CD8-positive, alpha-beta memory T cell (primary cell): ENCODE measurements at regions not wholly inside any gene's neighbourhood (a gene's known extent, or its start where the extent isn't known, plus 50 kb on each side); places are given as distances from the start of the nearest gene placed in this dataset.

ENCODE experiments used
- CTCF ChIA-PET: fragments of 350-600 bp; sonication (Branson Sonifier 250); formaldehyde crosslinking; loops from one replicate; lab custom pipeline; 2021; ENCODE audit warnings: antibody characterized with exemption; lab: Charles Lee
- POLR2A ChIA-PET: fragments of 350-600 bp; sonication (Branson Sonifier 250); formaldehyde crosslinking; loops from one replicate; lab custom pipeline; 2021; ENCODE audit warnings: antibody characterized with exemption; lab: Charles Lee
- DNase-seq, 5 donors: peaks; one replicate each; pipeline versions ENCODE4 v3.0.0 to v3.0.0-alpha.2; 2020 to 2022; ENCODE audit warnings: mixed read lengths in 1 of 5
- H3K27ac ChIP-seq: one replicate; pipeline ENCODE4 v1.7.0; 2013; ENCODE audit warnings: low read depth, mild to moderate bottlenecking, low read length, moderate library complexity
- H3K27me3 ChIP-seq: 2 replicates; pipeline ENCODE4 v1.7.0; 2013; ENCODE audit warnings: low read length, mild to moderate bottlenecking; ENCODE audit not compliant: insufficient read depth, poor library complexity, severe bottlenecking
- H3K36me3 ChIP-seq: 2 replicates; pipeline ENCODE4 v1.7.0; 2013; ENCODE audit warnings: mild to moderate bottlenecking, low read length, moderate library complexity; ENCODE audit not compliant: insufficient read depth
- H3K4me1 ChIP-seq: 2 replicates; pipeline ENCODE4 v1.7.0; 2013; ENCODE audit warnings: mild to moderate bottlenecking, low read length, moderate library complexity; ENCODE audit not compliant: insufficient read depth
- H3K4me3 ChIP-seq: 2 replicates; pipeline ENCODE4 v1.7.0; 2013; ENCODE audit warnings: mild to moderate bottlenecking, low read length
- H3K9me3 ChIP-seq: 2 replicates; pipeline ENCODE4 v1.7.0; 2013; ENCODE audit warnings: mild to moderate bottlenecking, low read length
- H3K27ac Mint-ChIP-seq, 8 donors: one replicate each; pipeline ENCODE4 v1.8.0; 2020 to 2021; ENCODE audit warnings: mixed read lengths in 8 of 8, mild to moderate bottlenecking in 6 of 8, inconsistent platforms in 3 of 8, moderate library complexity in 3 of 8
- H3K27me3 Mint-ChIP-seq, 2 donors: one replicate each; pipeline ENCODE4 v1.8.0; 2020 to 2021; ENCODE audit warnings: mixed read lengths in 2 of 2, mild to moderate bottlenecking in 1 of 2, moderate library complexity in 1 of 2
- H3K36me3 Mint-ChIP-seq, 3 donors: one replicate each; pipeline ENCODE4 v1.8.0; 2020 to 2021; ENCODE audit warnings: mixed read lengths in 3 of 3, inconsistent platforms in 1 of 3, mild to moderate bottlenecking in 1 of 3
- H3K4me1 Mint-ChIP-seq, 3 donors: one replicate each; pipeline ENCODE4 v1.8.0; 2020 to 2021; ENCODE audit warnings: mixed read lengths in 3 of 3, inconsistent platforms in 1 of 3, mild to moderate bottlenecking in 1 of 3
- H3K4me3 Mint-ChIP-seq, 7 donors: one replicate each; pipeline ENCODE4 v1.8.0; 2020 to 2021; ENCODE audit warnings: mixed read lengths in 7 of 7, mild to moderate bottlenecking in 6 of 7, moderate library complexity in 4 of 7, inconsistent platforms in 2 of 7
- H3K9me3 Mint-ChIP-seq, 5 donors: one replicate each; pipeline ENCODE4 v1.8.0; 2020 to 2022; ENCODE audit warnings: mixed read lengths in 5 of 5, mild to moderate bottlenecking in 3 of 5, moderate library complexity in 2 of 5, inconsistent platforms in 1 of 5

DNA sequence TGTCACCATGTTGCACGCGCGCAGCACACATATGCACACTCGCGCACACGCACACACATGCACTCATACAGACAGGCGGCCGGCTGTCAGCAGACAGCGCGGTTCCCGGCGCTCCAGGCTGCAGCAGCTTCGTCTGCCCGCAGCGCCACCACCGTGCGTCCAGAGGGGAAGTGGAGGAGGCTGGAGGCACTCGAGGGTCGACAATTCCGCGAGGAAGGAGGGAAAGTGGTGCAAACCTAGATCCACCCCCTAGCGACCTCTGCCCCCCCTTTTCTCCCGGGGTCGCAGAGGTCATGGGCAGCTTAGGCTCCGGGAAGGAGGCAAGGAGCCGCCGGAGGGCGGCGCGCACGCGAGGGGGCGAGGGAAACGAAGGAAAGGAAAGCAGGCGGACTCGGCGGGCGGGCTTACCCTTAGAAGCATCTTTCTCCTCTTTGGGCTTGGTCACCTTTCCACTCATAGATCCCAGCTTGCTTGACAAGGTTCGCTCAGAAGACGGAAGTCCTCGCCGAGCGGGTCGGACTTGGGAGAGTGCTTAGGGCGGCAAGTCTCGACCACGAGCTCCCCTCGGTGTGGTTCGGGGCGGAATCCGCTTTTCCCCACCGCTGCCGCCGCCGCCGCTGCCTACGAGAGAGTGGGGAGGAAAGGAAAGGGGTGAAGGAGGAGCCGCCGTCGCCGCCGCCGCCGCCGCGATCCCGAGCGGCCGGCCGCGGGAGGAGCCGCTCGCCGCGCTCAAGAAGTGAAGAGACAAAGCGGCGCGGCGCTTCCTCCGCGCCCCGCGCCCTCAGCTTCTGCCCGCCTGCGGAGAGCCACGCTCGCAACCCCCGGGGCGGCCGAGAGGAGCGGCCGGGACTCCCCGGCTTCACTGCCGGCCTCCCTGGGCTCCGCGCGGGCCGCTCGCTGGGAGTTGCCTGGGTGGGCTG lies 326.6 kb upstream of the F9 start:
- Histone ChIP-seq H3K4me3 (no peak overlapping the region), H3K4me1 (no peaks in the 10 kb centered on the region), H3K27me3 (no peaks in the 10 kb centered on the region), H3K36me3 (no peaks in the 10 kb centered on the region), H3K9me3 (no peaks in the 10 kb centered on the region), H3K27ac (no peak overlapping the region)
- Mint-ChIP-seq H3K4me1 (peaks cover 0 to 3% (median 2%) of the 10 kb centered on the region in 3 donors), H3K27me3 (peaks cover 29 to 39% of the 10 kb centered on the region in 2 donors), H3K36me3 (no peaks in the 10 kb centered on the region), H3K9me3 (peaks cover 0 to 2% (median 0%) of the 10 kb centered on the region in 5 donors), H3K27ac (no peak overlapping the region), H3K4me3 (peak overlapping the region in 2 of 7 donors; percentile 15 to 44)
- DNase-seq, result no peak
- CTCF ChIA-PET, result no interaction called here
- POLR2A ChIA-PET, result no interaction called here

DNA sequence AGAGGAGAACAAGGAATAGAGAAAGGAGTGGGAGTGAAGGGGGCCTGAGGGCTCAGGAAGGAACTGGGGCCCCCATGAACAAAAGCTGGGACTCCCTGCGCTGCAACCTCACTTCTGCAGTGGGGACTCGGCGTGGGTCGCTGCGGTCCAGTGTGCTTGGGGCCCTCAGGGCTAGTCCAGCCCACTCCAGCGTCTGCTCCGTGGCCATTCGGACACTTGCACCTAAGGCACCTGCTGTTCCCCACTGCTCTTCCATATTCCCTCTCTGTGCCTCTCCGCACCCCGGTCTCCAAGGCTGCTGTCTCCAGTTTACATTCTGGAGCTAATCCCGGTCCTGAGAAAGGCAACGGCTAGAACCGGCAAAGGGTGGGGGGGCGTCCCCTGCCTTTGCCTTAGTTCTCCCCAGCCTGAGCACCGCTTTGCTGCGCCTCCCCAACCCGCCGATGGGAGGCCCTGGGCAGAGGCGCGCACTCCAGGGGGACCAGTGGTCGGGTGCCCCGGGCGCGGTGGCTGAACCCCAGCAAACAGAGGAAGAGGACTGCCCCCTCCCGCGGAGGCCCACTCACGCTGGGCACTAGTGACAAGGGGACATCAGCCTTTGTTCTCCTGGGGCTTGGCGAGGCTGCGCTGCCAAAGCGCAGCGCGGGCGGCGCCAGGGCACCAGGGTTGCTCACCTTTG lies 327.7 kb upstream of the F9 start:
- ChIA-PET POLR2A (no interaction called here), CTCF (no interaction called here)
- no peak for DNase-seq
- H3K4me1 Mint-ChIP-seq, result peaks cover 0 to 3% (median 2%) of the 10 kb centered on the region in 3 donors
- H3K9me3 Mint-ChIP-seq, result peaks cover 0 to 2% (median 0%) of the 10 kb centered on the region in 5 donors
- Histone ChIP-seq H3K27me3 (no peaks in the 10 kb centered on the region), H3K27ac (no peak overlapping the region), H3K4me1 (no peaks in the 10 kb centered on the region), H3K36me3 (no peaks in the 10 kb centered on the region), H3K9me3 (no peaks in the 10 kb centered on the region), H3K4me3 (no peak overlapping the region)
- H3K27me3 Mint-ChIP-seq, result peaks cover 29 to 47% of the 10 kb centered on the region in 2 donors
- H3K36me3 Mint-ChIP-seq, result no peaks in the 10 kb centered on the region
- no peak overlapping the region for H3K27ac Mint-ChIP-seq
- H3K4me3 Mint-ChIP-seq, result peak overlapping the region in 1 of 7 donors; percentile 45

DNA sequence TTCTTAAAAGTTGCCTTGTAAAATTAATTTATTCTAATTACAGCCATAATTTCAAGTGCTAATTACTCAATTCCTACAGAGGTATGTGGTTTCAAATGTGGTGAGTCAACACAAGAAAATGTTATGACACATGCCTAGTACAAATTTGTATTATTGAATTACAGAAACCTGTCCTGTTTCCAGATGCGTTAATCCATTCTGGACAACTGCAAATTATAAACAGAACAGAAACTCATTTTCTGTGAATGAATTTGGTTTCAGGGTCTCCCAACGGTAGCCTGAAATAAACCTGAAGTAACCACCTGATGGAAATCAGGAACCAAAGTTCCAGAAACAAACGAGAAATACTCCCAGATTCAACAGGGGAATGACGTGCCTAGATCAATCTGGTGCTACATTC lies 328.6 kb upstream of the F9 start:
- Mint-ChIP-seq H3K4me1 (peaks cover 0 to 3% (median 2%) of the 10 kb centered on the region in 3 donors), H3K9me3 (peaks cover 0 to 2% (median 0%) of the 10 kb centered on the region in 5 donors), H3K27ac (no peak overlapping the region), H3K36me3 (no peaks in the 10 kb centered on the region), H3K27me3 (peaks cover 24 to 45% of the 10 kb centered on the region in 2 donors), H3K4me3 (no peak overlapping the region)
- Histone ChIP-seq H3K27me3 (no peaks in the 10 kb centered on the region), H3K27ac (no peak overlapping the region), H3K36me3 (no peaks in the 10 kb centered on the region), H3K4me1 (no peaks in the 10 kb centered on the region), H3K4me3 (no peak overlapping the region), H3K9me3 (no peaks in the 10 kb centered on the region)
- ChIA-PET CTCF (no interaction called here), POLR2A (no interaction called here)
- DNase-seq, result no peak

DNA sequence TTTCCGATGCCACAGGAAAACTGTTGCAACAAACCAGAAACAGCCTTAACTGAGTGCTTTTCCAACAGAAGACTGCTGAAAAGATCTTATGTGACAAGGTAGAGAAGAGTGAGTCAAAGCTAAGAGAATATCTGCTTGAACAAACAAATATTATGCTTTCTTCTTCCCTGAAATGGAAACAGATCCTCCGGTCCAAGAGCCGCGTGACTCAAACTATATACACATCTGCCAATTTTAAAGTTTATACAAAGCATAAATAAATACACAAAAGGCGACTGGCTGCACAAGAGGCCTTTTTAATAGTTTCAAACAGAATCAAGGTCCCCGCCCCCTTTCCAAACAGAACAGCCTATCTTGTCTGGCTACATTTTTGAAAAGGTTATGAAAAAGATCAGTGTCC lies 329.7 kb upstream of the F9 start:
- DNase-seq, result no peak
- ChIA-PET CTCF (no interaction called here), POLR2A (no interaction called here)
- no peaks in the 10 kb centered on the region for H3K36me3 ChIP-seq
- no peak overlapping the region for H3K27ac ChIP-seq
- Mint-ChIP-seq H3K9me3 (peaks cover 0 to 2% (median 0%) of the 10 kb centered on the region in 5 donors), H3K36me3 (no peaks in the 10 kb centered on the region), H3K27ac (no peak overlapping the region), H3K27me3 (peaks cover 14 to 49% of the 10 kb centered on the region in 2 donors), H3K4me3 (no peak overlapping the region), H3K4me1 (peaks cover 0 to 3% (median 2%) of the 10 kb centered on the region in 3 donors)
- H3K4me3 ChIP-seq, result no peak overlapping the region
- H3K4me1 ChIP-seq, result no peaks in the 10 kb centered on the region
- H3K27me3 ChIP-seq, result no peaks in the 10 kb centered on the region
- H3K9me3 ChIP-seq, result no peaks in the 10 kb centered on the region

DNA sequence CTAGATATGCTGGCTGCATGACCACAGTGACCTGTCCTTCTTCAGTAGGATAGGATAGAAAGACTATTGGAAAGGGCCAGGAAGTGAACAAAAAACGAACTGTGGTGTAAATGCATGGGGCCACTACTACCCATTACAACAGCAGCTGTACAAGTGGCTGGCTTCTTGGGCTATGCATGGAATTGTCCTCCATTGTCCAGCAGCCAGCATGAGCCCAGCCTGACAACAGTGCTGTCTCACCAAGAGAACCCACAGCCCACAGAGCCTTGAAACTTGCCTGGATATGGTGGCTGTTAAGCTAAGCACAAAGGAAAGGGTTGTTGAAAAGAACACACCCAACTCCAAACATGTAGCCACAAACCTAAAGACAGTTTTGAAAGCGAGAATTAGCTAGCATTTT lies 330.2 kb upstream of the F9 start:
- no peaks in the 10 kb centered on the region for H3K9me3 ChIP-seq
- POLR2A ChIA-PET, result no interaction called here
- H3K27me3 ChIP-seq, result no peaks in the 10 kb centered on the region
- H3K4me1 ChIP-seq, result no peaks in the 10 kb centered on the region
- Mint-ChIP-seq H3K4me3 (no peak overlapping the region), H3K9me3 (no peaks in the 10 kb centered on the region), H3K36me3 (no peaks in the 10 kb centered on the region), H3K4me1 (peaks cover 0 to 2% (median 0%) of the 10 kb centered on the region in 3 donors), H3K27ac (no peak overlapping the region), H3K27me3 (peaks cover 11 to 47% of the 10 kb centered on the region in 2 donors)
- CTCF ChIA-PET, result no interaction called here
- no peak overlapping the region for H3K27ac ChIP-seq
- no peaks in the 10 kb centered on the region for H3K36me3 ChIP-seq
- no peak for DNase-seq
- no peak overlapping the region for H3K4me3 ChIP-seq

DNA sequence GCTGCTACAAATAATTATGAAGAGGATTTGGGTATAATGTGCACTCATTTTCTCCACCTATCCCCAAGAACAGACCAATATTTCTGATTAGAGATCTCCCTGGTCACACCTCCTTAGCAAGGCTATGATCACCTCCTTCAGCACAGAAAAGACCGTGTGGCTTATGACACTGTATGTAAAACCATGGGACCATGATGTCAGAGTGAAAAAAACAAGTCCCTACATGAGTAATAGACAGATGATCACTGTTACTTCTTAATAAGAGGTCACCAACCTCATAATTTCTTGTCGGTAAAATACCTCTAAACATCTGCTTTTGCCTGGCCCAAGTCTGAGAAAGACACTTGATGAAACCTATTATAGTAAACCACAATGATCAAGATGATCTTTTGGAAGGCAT lies 330.6 kb upstream of the F9 start:
- DNase-seq, result no peak
- Histone ChIP-seq H3K27ac (no peak overlapping the region), H3K4me1 (no peaks in the 10 kb centered on the region), H3K4me3 (no peak overlapping the region), H3K36me3 (no peaks in the 10 kb centered on the region), H3K9me3 (no peaks in the 10 kb centered on the region), H3K27me3 (no peaks in the 10 kb centered on the region)
- CTCF ChIA-PET, result no interaction called here
- POLR2A ChIA-PET, result no interaction called here
- Mint-ChIP-seq H3K36me3 (no peaks in the 10 kb centered on the region), H3K4me3 (no peak overlapping the region), H3K9me3 (no peaks in the 10 kb centered on the region), H3K27ac (no peak overlapping the region), H3K27me3 (peaks cover 15 to 50% of the 10 kb centered on the region in 2 donors), H3K4me1 (peaks cover 0 to 3% (median 2%) of the 10 kb centered on the region in 3 donors)

DNA sequence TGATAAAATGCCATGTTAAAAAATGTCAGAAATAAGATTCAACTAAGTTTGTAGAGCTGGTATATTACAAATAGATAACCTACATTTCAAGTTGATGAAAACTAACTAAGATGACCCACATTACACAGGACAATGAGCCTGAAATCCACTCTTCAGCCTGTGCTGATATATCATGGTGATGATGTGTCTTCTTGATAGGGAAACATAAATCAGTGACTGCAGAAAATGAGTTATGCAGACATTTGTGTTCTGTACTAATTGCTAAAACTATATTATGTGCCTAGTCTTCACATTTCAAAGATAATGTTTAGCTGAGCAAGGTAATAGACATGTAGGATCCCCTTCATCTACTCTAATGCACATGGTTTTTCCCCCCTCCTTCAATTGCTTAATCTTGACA lies 331.6 kb upstream of the F9 start:
- POLR2A ChIA-PET, result no interaction called here
- H3K9me3 Mint-ChIP-seq, result no peaks in the 10 kb centered on the region
- H3K27ac Mint-ChIP-seq, result no peak overlapping the region

DNA sequence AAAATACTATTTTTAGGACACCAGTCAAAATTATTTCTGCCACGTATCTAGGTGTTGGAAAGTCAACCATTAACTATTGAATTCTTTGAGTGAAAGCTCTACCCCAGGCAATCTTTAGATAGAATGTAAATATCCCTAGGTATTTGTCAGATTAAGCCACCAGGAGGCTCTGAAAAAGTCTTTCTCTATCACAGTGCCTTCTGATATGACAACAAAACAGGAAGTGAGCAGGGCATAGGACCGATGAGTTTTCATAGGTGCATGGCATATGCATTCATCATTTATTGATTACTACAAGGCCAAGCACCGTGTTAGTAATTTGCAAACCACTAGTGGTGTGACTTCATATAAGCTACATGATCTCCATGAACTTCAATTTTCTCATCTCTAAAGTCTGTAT lies 333.6 kb upstream of the F9 start:
- no peaks in the 10 kb centered on the region for H3K9me3 Mint-ChIP-seq
- Histone ChIP-seq H3K4me3 (no peak overlapping the region), H3K4me1 (no peaks in the 10 kb centered on the region), H3K36me3 (no peaks in the 10 kb centered on the region), H3K9me3 (no peaks in the 10 kb centered on the region), H3K27ac (no peak overlapping the region), H3K27me3 (no peaks in the 10 kb centered on the region)
- ChIA-PET POLR2A (no interaction called here), CTCF (no interaction called here)
- no peak overlapping the region for H3K27ac Mint-ChIP-seq
- H3K4me3 Mint-ChIP-seq, result no peak overlapping the region
- H3K36me3 Mint-ChIP-seq, result no peaks in the 10 kb centered on the region
- peaks cover 24 to 51% of the 10 kb centered on the region in 2 donors for H3K27me3 Mint-ChIP-seq
- peaks cover 0 to 4% (median 0%) of the 10 kb centered on the region in 3 donors for H3K4me1 Mint-ChIP-seq
- DNase-seq, result no peak

More for the DNA sequence above, 331.6 kb upstream of the F9 start:
- H3K4me3 ChIP-seq, result no peak overlapping the region
- H3K4me1 ChIP-seq, result no peaks in the 10 kb centered on the region
- H3K27ac ChIP-seq, result no peak overlapping the region
- H3K27me3 Mint-ChIP-seq, result peaks cover 19 to 53% of the 10 kb centered on the region in 2 donors
- H3K9me3 ChIP-seq, result no peaks in the 10 kb centered on the region
- no peak for DNase-seq
- peaks cover 0 to 4% (median 0%) of the 10 kb centered on the region in 3 donors for H3K4me1 Mint-ChIP-seq
- CTCF ChIA-PET, result no interaction called here
- H3K36me3 Mint-ChIP-seq, result no peaks in the 10 kb centered on the region
- no peaks in the 10 kb centered on the region for H3K27me3 ChIP-seq
- no peaks in the 10 kb centered on the region for H3K36me3 ChIP-seq
- no peak overlapping the region for H3K4me3 Mint-ChIP-seq
